ENCODE measurements at regions not wholly inside any gene's neighbourhood (a gene's known extent, or its start where the extent isn't known, plus 50 kb on each side); places are given as distances from the start of the nearest gene placed in this dataset.

DNA sequence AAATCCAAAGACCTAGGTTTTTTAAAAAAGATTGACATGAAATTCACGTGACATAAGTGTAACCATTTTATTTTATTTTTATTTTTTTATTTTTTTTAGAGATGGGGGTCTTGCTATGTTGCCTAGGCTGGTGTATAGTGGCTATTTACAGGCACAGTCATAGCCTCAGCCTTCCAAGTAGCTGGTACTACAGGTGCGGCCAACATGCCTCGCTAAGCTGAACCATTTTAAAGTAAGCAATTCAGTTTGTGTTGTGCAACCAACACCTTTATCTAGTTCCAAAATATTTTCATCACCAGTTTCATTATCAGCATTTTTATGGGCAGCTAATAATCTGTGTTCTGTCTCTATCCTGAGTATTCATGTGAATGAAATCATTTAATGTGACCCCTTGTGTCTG, 107.5 kb upstream of the ENPEP start:
- H3K4me1 Mint-ChIP-seq (ENCODE audit: low read depth, unreplicated experiment), result peaks cover 19% of the 10 kb centered on the region
- no peak overlapping the region for H3K27ac Mint-ChIP-seq (ENCODE audit: unreplicated experiment)
- Histone ChIP-seq H4K20me1 (ENCODE audit: insufficient read depth, low read length) (no peaks in the 10 kb centered on the region), H3K4me1 (ENCODE audit: insufficient read depth, low read length) (no peaks in the 10 kb centered on the region), H3K4me2 (ENCODE audit: low read length) (no peak overlapping the region), H3K27ac (ENCODE audit: low read depth, low read length) (no peak overlapping the region), H3K79me2 (ENCODE audit: insufficient read depth, low read length) (no peaks in the 10 kb centered on the region), H3K27me3 (ENCODE audit: insufficient read depth, low read length) (no peaks in the 10 kb centered on the region), H2AFZ (ENCODE audit: low read depth, low read length) (no peak overlapping the region), H3K4me3 (ENCODE audit: insufficient read depth, low read depth, low read length) (no peak overlapping the region), H3K9ac (ENCODE audit: low read length) (no peak overlapping the region), H3K9me3 (ENCODE audit: insufficient read depth, low read depth, low read length) (no peaks in the 10 kb centered on the region), H3K36me3 (ENCODE audit: insufficient read depth, low read length) (no peaks in the 10 kb centered on the region)
- TF ChIP-seq, protein P1, sequence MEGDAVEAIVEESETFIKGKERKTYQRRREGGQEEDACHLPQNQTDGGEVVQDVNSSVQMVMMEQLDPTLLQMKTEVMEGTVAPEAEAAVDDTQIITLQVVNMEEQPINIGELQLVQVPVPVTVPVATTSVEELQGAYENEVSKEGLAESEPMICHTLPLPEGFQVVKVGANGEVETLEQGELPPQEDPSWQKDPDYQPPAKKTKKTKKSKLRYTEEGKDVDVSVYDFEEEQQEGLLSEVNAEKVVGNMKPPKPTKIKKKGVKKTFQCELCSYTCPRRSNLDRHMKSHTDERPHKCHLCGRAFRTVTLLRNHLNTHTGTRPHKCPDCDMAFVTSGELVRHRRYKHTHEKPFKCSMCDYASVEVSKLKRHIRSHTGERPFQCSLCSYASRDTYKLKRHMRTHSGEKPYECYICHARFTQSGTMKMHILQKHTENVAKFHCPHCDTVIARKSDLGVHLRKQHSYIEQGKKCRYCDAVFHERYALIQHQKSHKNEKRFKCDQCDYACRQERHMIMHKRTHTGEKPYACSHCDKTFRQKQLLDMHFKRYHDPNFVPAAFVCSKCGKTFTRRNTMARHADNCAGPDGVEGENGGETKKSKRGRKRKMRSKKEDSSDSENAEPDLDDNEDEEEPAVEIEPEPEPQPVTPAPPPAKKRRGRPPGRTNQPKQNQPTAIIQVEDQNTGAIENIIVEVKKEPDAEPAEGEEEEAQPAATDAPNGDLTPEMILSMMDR (IDR thresholded peaks at IDR 0.05; ENCODE audit: insufficient read depth, low read depth, low read length), result no peak
- TF ChIP-seq EZH2 (IDR thresholded peaks at IDR 0.05; ENCODE audit: insufficient read depth, low read length), result no peak
- FAIRE-seq (no peak), DNase-seq (ENCODE audit: low read depth) (no peak)
- H3K27me3 Mint-ChIP-seq (ENCODE audit: low read depth, unreplicated experiment), result no peaks in the 10 kb centered on the region
- H3K36me3 Mint-ChIP-seq (ENCODE audit: low read depth, unreplicated experiment), result no peaks in the 10 kb centered on the region
- no peak overlapping the region for H3K4me3 Mint-ChIP-seq (ENCODE audit: unreplicated experiment)
- peaks cover 10% of the 10 kb centered on the region for H3K9me3 Mint-ChIP-seq (ENCODE audit: unreplicated experiment)

DNA sequence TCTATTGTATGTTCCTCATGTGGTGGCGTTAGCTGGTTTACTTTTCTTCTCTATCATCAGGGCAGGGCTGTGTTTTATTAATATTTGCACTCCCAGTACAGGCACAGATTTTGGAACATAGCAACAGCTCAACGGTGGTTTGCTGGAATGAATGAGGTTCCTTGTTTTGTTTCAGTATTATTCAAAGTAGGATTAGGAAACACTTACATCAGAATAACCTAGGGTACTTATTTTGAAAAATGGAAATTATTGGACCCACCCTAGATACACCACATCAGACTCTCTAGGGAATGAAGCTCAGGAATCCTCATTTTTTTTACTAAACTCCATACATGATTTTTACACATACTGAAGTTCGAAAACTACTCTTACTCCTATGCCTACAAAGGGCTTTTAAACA, 108.8 kb upstream of the ENPEP start:
- Histone ChIP-seq H3K9me3 (ENCODE audit: insufficient read depth, low read depth, low read length) (no peaks in the 10 kb centered on the region), H2AFZ (ENCODE audit: low read depth, low read length) (no peak overlapping the region), H3K27ac (ENCODE audit: low read depth, low read length) (no peak overlapping the region), H3K4me2 (ENCODE audit: low read length) (no peak overlapping the region), H4K20me1 (ENCODE audit: insufficient read depth, low read length) (no peaks in the 10 kb centered on the region), H3K9ac (ENCODE audit: low read length) (no peak overlapping the region), H3K36me3 (ENCODE audit: insufficient read depth, low read length) (no peaks in the 10 kb centered on the region), H3K4me3 (ENCODE audit: insufficient read depth, low read depth, low read length) (no peak overlapping the region), H3K4me1 (ENCODE audit: insufficient read depth, low read length) (peaks cover 3% of the 10 kb centered on the region), H3K79me2 (ENCODE audit: insufficient read depth, low read length) (no peaks in the 10 kb centered on the region), H3K27me3 (ENCODE audit: insufficient read depth, low read length) (no peaks in the 10 kb centered on the region)
- DNase-seq (ENCODE audit: low read depth) (no peak), FAIRE-seq (no peak)
- Mint-ChIP-seq H3K9me3 (ENCODE audit: unreplicated experiment) (peaks cover 6% of the 10 kb centered on the region), H3K4me1 (ENCODE audit: low read depth, unreplicated experiment) (peaks cover 23% of the 10 kb centered on the region), H3K4me3 (ENCODE audit: unreplicated experiment) (no peak overlapping the region), H3K27ac (ENCODE audit: unreplicated experiment) (no peak overlapping the region), H3K36me3 (ENCODE audit: low read depth, unreplicated experiment) (no peaks in the 10 kb centered on the region), H3K27me3 (ENCODE audit: low read depth, unreplicated experiment) (no peaks in the 10 kb centered on the region)
- TF ChIP-seq EZH2 (IDR thresholded peaks at IDR 0.05; ENCODE audit: insufficient read depth, low read length), result no peak
- TF ChIP-seq, protein P1 (IDR thresholded peaks at IDR 0.05; ENCODE audit: insufficient read depth, low read depth, low read length), result no peak

DNA sequence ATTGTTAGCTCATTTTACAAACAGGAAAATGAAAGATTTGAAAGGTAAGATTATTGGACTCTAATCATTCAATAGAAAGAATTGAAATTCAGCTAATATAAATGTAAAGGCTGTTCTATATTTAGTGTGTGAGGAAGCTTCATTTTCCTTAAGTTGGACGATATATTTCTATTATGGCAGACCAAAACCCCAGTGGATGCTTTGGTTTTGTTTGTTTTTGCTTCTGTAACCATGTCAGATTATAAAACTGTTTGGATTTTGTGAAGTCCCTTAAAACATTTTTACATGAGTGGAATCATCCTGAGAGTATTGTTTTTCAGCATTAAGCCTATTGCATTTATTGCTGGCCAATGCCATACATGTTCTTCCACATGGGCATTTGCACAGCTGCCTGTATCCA, 110.2 kb upstream of the ENPEP start:
- no peak for DNase-seq (ENCODE audit: low read depth)
- no peaks in the 10 kb centered on the region for H3K27me3 Mint-ChIP-seq (ENCODE audit: low read depth, unreplicated experiment)
- H3K27ac Mint-ChIP-seq (ENCODE audit: unreplicated experiment), result no peak overlapping the region
- Histone ChIP-seq H3K9ac (ENCODE audit: low read length) (no peak overlapping the region), H3K36me3 (ENCODE audit: insufficient read depth, low read length) (no peaks in the 10 kb centered on the region), H3K4me3 (ENCODE audit: insufficient read depth, low read depth, low read length) (no peak overlapping the region), H3K79me2 (ENCODE audit: insufficient read depth, low read length) (no peaks in the 10 kb centered on the region), H2AFZ (ENCODE audit: low read depth, low read length) (no peak overlapping the region), H3K9me3 (ENCODE audit: insufficient read depth, low read depth, low read length) (no peaks in the 10 kb centered on the region), H3K27ac (ENCODE audit: low read depth, low read length) (no peak overlapping the region), H3K27me3 (ENCODE audit: insufficient read depth, low read length) (no peaks in the 10 kb centered on the region), H4K20me1 (ENCODE audit: insufficient read depth, low read length) (no peaks in the 10 kb centered on the region), H3K4me1 (ENCODE audit: insufficient read depth, low read length) (peaks cover 12% of the 10 kb centered on the region), H3K4me2 (ENCODE audit: low read length) (no peak overlapping the region)
- no peaks in the 10 kb centered on the region for H3K36me3 Mint-ChIP-seq (ENCODE audit: low read depth, unreplicated experiment)
- peaks cover 6% of the 10 kb centered on the region for H3K9me3 Mint-ChIP-seq (ENCODE audit: unreplicated experiment)
- TF ChIP-seq, protein P1 (IDR thresholded peaks at IDR 0.05; ENCODE audit: insufficient read depth, low read depth, low read length), result no peak
- no peak for TF ChIP-seq EZH2 (IDR thresholded peaks at IDR 0.05; ENCODE audit: insufficient read depth, low read length)
- no peak overlapping the region for H3K4me3 Mint-ChIP-seq (ENCODE audit: unreplicated experiment)
- no peak for FAIRE-seq
- peaks cover 24% of the 10 kb centered on the region for H3K4me1 Mint-ChIP-seq (ENCODE audit: low read depth, unreplicated experiment)

Measured in astrocyte (in vitro differentiated cells and primary cell).